OCI-LY3 (cell line): ENCODE measurements at regions not wholly inside any gene's neighbourhood (a gene's known extent, or its start where the extent isn't known, plus 50 kb on each side); places are given as distances from the start of the nearest gene placed in this dataset.

Experiments
- H2AFZ ChIP-seq: fragments of 200-600, 300-600 bp; shearing (Covaris generic); 2 replicates; pipeline ENCODE4 v1.6.0; 2014; ENCODE audit warnings: antibody characterized with exemption, low read depth, low read length
- H3K27ac ChIP-seq: fragments of 200-600, 300-600 bp; sonication (generic); 2 replicates; pipeline ENCODE4 v1.5.1; 2014; ENCODE audit warnings: mild to moderate bottlenecking, low read length, moderate library complexity, mixed read lengths
- H3K27me3 ChIP-seq: fragments of 200-600, 300-600 bp; sonication (generic); 2 replicates; pipeline ENCODE4 v1.6.1; 2014; ENCODE audit warnings: low read depth, low read length, mixed read lengths
- H3K36me3 ChIP-seq: fragments of 200-600, 300-600 bp; sonication (generic); replicated peaks from 2 replicates; pipeline ENCODE3; 2014; ENCODE audit warnings: low read depth, low read length, mixed read lengths
- H3K4me1 ChIP-seq: fragments of 300-600, 200-600 bp; sonication (generic); 2 replicates; pipeline ENCODE4 v1.6.1; 2014; ENCODE audit warnings: low read length, mixed read lengths
- H3K4me2 ChIP-seq: fragments of 200-600, 300-600 bp; sonication (generic); 2 replicates; pipeline ENCODE4 v1.6.1; 2014; ENCODE audit warnings: low read length, mixed read lengths
- H3K4me3 ChIP-seq: fragments of 300-600, 200-600 bp; sonication (generic); 2 replicates; pipeline ENCODE4 v1.5.1; 2014; ENCODE audit warnings: antibody characterized with exemption, mild to moderate bottlenecking, low read length, moderate library complexity
- H3K79me2 ChIP-seq: fragments of 300-600, 200-600 bp; shearing (Covaris generic); 2 replicates; pipeline ENCODE4 v1.6.1; 2014; ENCODE audit warnings: mild to moderate bottlenecking, low read length, mixed read lengths
- H3K9ac ChIP-seq: fragments of 300-600, 200-600 bp; shearing (Covaris generic); 2 replicates; pipeline ENCODE4 v1.6.0; 2014; ENCODE audit warnings: mild to moderate bottlenecking, low read length, moderate library complexity
- H3K9me3 ChIP-seq: fragments of 200-600, 300-600 bp; shearing (Covaris generic); 2 replicates; pipeline ENCODE4 v1.6.1; 2014; ENCODE audit warnings: low read length, mixed read lengths; ENCODE audit not compliant: insufficient read depth
- H4K20me1 ChIP-seq: fragments of 200-600, 300-600 bp; sonication (generic); 2 replicates; pipeline ENCODE4 v1.6.1; 2016; ENCODE audit warnings: low read length, mixed read lengths; ENCODE audit not compliant: insufficient read depth
- CTCF ChIP-seq: fragments of 200-600, 300-600 bp; sonication (generic); IDR thresholded peaks from 2 replicates; pipeline ENCODE4 v1.5.1; 2014; ENCODE audit warnings: antibody characterized with exemption, low read length, low read depth
- EZH2phosphoT487 ChIP-seq: fragments of 200-600 bp; shearing (Covaris generic); IDR thresholded peaks from 2 replicates; pipeline ENCODE4 v1.6.1; 2018; ENCODE audit warnings: antibody characterized with exemption, mixed run types, low read depth

DNA sequence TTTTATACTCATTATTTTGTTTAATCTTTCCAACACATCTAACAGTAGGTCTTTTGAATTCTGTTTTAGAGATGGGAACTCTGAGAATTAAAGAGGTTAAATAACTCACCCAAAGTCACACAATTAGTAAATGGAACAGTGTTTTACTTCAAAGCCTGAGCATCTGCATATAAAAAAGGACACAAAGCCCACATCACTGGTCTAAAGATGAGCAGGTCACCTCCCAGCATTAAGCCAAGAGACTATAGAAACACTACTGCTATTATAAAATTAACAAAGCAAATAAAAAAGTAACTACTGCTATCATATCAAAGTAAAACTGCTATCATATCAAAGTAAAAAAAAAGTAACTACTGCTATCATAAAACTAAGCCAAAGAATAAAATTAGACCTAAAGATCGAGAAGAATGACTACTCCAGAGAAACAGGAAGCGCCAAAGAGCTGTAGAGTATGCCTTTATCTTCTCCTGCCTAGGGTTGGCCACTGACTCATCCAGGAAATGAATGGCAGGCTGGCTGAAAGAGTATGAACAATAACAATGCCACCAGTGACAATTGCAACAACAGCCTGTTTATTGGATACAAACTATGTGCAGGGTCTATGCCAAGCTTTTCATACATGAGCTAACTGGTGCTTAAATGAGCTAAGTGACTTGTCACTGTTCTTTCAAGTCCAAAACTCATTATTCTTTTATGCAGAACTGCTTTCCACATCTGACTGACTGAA, 1153.0 kb upstream of the TENM4 start:
- Histone ChIP-seq H3K4me2 (no peak overlapping the region), H2AFZ (no peak overlapping the region), H3K4me3 (no peak overlapping the region), H3K9me3 (no peaks in the 10 kb centered on the region), H3K4me1 (no peaks in the 10 kb centered on the region), H3K27me3 (no peaks in the 10 kb centered on the region), H3K36me3 (no peaks in the 10 kb centered on the region), H3K27ac (no peak overlapping the region), H3K9ac (no peak overlapping the region), H4K20me1 (no peaks in the 10 kb centered on the region), H3K79me2 (no peaks in the 10 kb centered on the region)
- TF ChIP-seq CTCF (no peak), EZH2phosphoT487 (no peak)

GRCh38 chr11:80592546-80592945, 1151.7 kb upstream of the TENM4 start:
- no peaks in the 10 kb centered on the region for H3K27me3 ChIP-seq
- no peak overlapping the region for H3K9ac ChIP-seq
- no peaks in the 10 kb centered on the region for H3K9me3 ChIP-seq
- no peak overlapping the region for H2AFZ ChIP-seq
- H3K79me2 ChIP-seq, result no peaks in the 10 kb centered on the region
- no peaks in the 10 kb centered on the region for H4K20me1 ChIP-seq
- H3K4me1 ChIP-seq, result no peaks in the 10 kb centered on the region
- H3K36me3 ChIP-seq, result no peaks in the 10 kb centered on the region
- no peak overlapping the region for H3K4me3 ChIP-seq
- no peak for TF ChIP-seq EZH2phosphoT487
- no peak for TF ChIP-seq CTCF
- H3K27ac ChIP-seq, result no peak overlapping the region
- no peak overlapping the region for H3K4me2 ChIP-seq

GRCh38 chr11:80587906-80588305, 1147.1 kb upstream of the TENM4 start:
- Histone ChIP-seq H2AFZ (no peak overlapping the region), H3K27me3 (no peaks in the 10 kb centered on the region), H3K4me3 (no peak overlapping the region), H3K4me2 (no peak overlapping the region), H3K4me1 (0 out of 2 replicates have a peak, but pooled peaks cover 5% of the 10 kb centered on the region), H3K79me2 (no peaks in the 10 kb centered on the region), H4K20me1 (no peaks in the 10 kb centered on the region), H3K36me3 (no peaks in the 10 kb centered on the region), H3K27ac (no peak overlapping the region), H3K9me3 (no peaks in the 10 kb centered on the region), H3K9ac (no peak overlapping the region)
- TF ChIP-seq CTCF (no peak), EZH2phosphoT487 (no peak)

GRCh38 chr11:80586464-80586863, 1145.6 kb upstream of the TENM4 start:
- Histone ChIP-seq H2AFZ (no peak overlapping the region), H3K36me3 (no peaks in the 10 kb centered on the region), H3K27ac (no peak overlapping the region), H3K9me3 (no peaks in the 10 kb centered on the region), H3K4me3 (no peak overlapping the region), H3K79me2 (no peaks in the 10 kb centered on the region), H3K9ac (no peak overlapping the region), H3K4me2 (no peak overlapping the region), H4K20me1 (no peaks in the 10 kb centered on the region), H3K4me1 (peaks cover 18% of the 10 kb centered on the region), H3K27me3 (no peaks in the 10 kb centered on the region)
- TF ChIP-seq CTCF (no peak), EZH2phosphoT487 (no peak)
